ENCODE measurements at regions not wholly inside any gene's neighbourhood (a gene's known extent, or its start where the extent isn't known, plus 50 kb on each side); places are given as distances from the start of the nearest gene placed in this dataset.

GRCh38 chr13:37457612-37458011, 141.0 kb downstream of the POSTN start:
- DNase-seq (ENCODE audit: low spot score): no peak
- in situ Hi-C loops (cut with MboI; ENCODE audit: low pct_unique_long_range_greater_than_20kb, low sequenced_read_pairs, unreplicated experiment): no loop called here
- TF ChIP-seq CTCF (IDR thresholded peaks at IDR 0.05; ENCODE audit: extremely low read depth, insufficient read depth, missing control alignments): no peak

GRCh38 chr13:37456506-37456905, 142.1 kb downstream of the POSTN start:
- in situ Hi-C loops (cut with MboI; ENCODE audit: low pct_unique_long_range_greater_than_20kb, low sequenced_read_pairs, unreplicated experiment): no loop called here
- TF ChIP-seq CTCF (IDR thresholded peaks at IDR 0.05; ENCODE audit: extremely low read depth, insufficient read depth, missing control alignments): no peak
- no peak for DNase-seq (ENCODE audit: low spot score)

- TF ChIP-seq CTCF (IDR thresholded peaks at IDR 0.05; ENCODE audit: extremely low read depth, insufficient read depth, missing control alignments): no peak
- in situ Hi-C loops (cut with MboI; ENCODE audit: low pct_unique_long_range_greater_than_20kb, low sequenced_read_pairs, unreplicated experiment): no loop called here
- no peak for DNase-seq (ENCODE audit: low spot score)
These were observed 142.5 kb downstream of the POSTN start for GRCh38 chr13:37456041-37456440.

- no peak for TF ChIP-seq CTCF (IDR thresholded peaks at IDR 0.05; ENCODE audit: extremely low read depth, insufficient read depth, missing control alignments)
- DNase-seq (ENCODE audit: low spot score): no peak
- in situ Hi-C loops (cut with MboI; ENCODE audit: low pct_unique_long_range_greater_than_20kb, low sequenced_read_pairs, unreplicated experiment): no loop called here
These were observed 145.3 kb downstream of the POSTN start for GRCh38 chr13:37453246-37453645.

GRCh38 chr13:37450276-37450675, 148.3 kb downstream of the POSTN start:
- in situ Hi-C loops (cut with MboI; ENCODE audit: low pct_unique_long_range_greater_than_20kb, low sequenced_read_pairs, unreplicated experiment): no loop called here
- no peak for DNase-seq (ENCODE audit: low spot score)
- no peak for TF ChIP-seq CTCF (IDR thresholded peaks at IDR 0.05; ENCODE audit: extremely low read depth, insufficient read depth, missing control alignments)

- no peak for DNase-seq (ENCODE audit: low spot score)
- in situ Hi-C loops (cut with MboI; ENCODE audit: low pct_unique_long_range_greater_than_20kb, low sequenced_read_pairs, unreplicated experiment): no loop called here
- TF ChIP-seq CTCF (IDR thresholded peaks at IDR 0.05; ENCODE audit: extremely low read depth, insufficient read depth, missing control alignments): no peak
These were observed 150.4 kb downstream of the POSTN start for GRCh38 chr13:37448153-37448552.

- in situ Hi-C loops (cut with MboI; ENCODE audit: low pct_unique_long_range_greater_than_20kb, low sequenced_read_pairs, unreplicated experiment): no loop called here
- TF ChIP-seq CTCF (IDR thresholded peaks at IDR 0.05; ENCODE audit: extremely low read depth, insufficient read depth, missing control alignments): no peak
- no peak for DNase-seq (ENCODE audit: low spot score)
These were observed 152.1 kb downstream of the POSTN start for GRCh38 chr13:37446503-37446902.
